Liver (tissue), 8 donors: ENCODE measurements at regions not wholly inside any gene's neighbourhood (a gene's known extent, or its start where the extent isn't known, plus 50 kb on each side); places are given as distances from the start of the nearest gene placed in this dataset.
A peak's percentile ranks its signal among the peaks of the same experiment; 100 is the strongest.

Experiments
- DNase-seq: peaks from one replicate; pipeline ENCODE4 v3.0.0-alpha.2; 2017; ENCODE audit warnings: low spot score
- H3K27ac ChIP-seq, 2 donors: one replicate each; pipeline ENCODE4 v1.7.0; 2013; ENCODE audit warnings: inconsistent platforms in 2 of 2, low read length in 2 of 2, control low read depth in 1 of 2, low read depth in 1 of 2, mild to moderate bottlenecking in 1 of 2
- H3K27me3 ChIP-seq, 4 donors: one replicate each; pipeline versions ENCODE4 v1.6.1 to v1.7.0; 2013; ENCODE audit warnings: low read length in 3 of 4, inconsistent platforms in 1 of 4, mild to moderate bottlenecking in 1 of 4, moderate library complexity in 1 of 4; ENCODE audit not compliant: control insufficient read depth in 4 of 4, insufficient read depth in 4 of 4
- H3K36me3 ChIP-seq, 4 donors: one replicate each; pipeline versions ENCODE4 v1.6.1 to v1.7.0; 2013; ENCODE audit warnings: low read length in 3 of 4, mild to moderate bottlenecking in 3 of 4, low read depth in 1 of 4, moderate library complexity in 1 of 4; ENCODE audit not compliant: control insufficient read depth in 4 of 4, insufficient read depth in 3 of 4
- H3K4me1 ChIP-seq, 4 donors: one replicate each; pipeline versions ENCODE4 v1.6.1 to v1.7.0; 2013; ENCODE audit warnings: low read length in 3 of 4, mild to moderate bottlenecking in 3 of 4, moderate library complexity in 1 of 4; ENCODE audit not compliant: control insufficient read depth in 4 of 4, insufficient read depth in 4 of 4
- H3K4me3 ChIP-seq, 3 donors: one replicate each; pipeline versions ENCODE4 v1.6.1 to v1.7.0; 2013; ENCODE audit warnings: low read length in 3 of 3, control low read depth in 1 of 3, low read depth in 1 of 3, mild to moderate bottlenecking in 1 of 3
- H3K9ac ChIP-seq, 2 donors: one replicate each; pipeline ENCODE4 v1.7.0; 2013; ENCODE audit warnings: low read length in 2 of 2, mild to moderate bottlenecking in 2 of 2, moderate library complexity in 2 of 2, control low read depth in 1 of 2, low read depth in 1 of 2
- H3K9me3 ChIP-seq, 4 donors: one replicate each; pipeline versions ENCODE4 v1.6.1 to v1.7.0; 2013; ENCODE audit warnings: low read length in 3 of 4; ENCODE audit not compliant: control insufficient read depth in 4 of 4
- ATF3 ChIP-seq: IDR thresholded peaks from 2 replicates; pipeline ENCODE4 v1.6.1; 2016; ENCODE audit warnings: antibody characterized with exemption
- CTCF ChIP-seq: fragments of 150-350 bp; IDR thresholded peaks from 2 replicates; pipeline ENCODE4 v1.5.1; 2017; ENCODE audit warnings: improper control_type of control experiment, low read depth, low read length; ENCODE audit not compliant: missing input control
- EGR1 ChIP-seq, 2 donors: IDR thresholded peaks; 2 replicates each; pipeline ENCODE4 v1.6.1; 2016 to 2018; ENCODE audit warnings: antibody characterized with exemption in 2 of 2, low read depth in 2 of 2
- FOXA1 ChIP-seq: IDR thresholded peaks from 2 replicates; pipeline ENCODE4 v1.6.1; 2016; ENCODE audit warnings: antibody characterized with exemption
- FOXA2 ChIP-seq: IDR thresholded peaks from 2 replicates; pipeline ENCODE4 v1.6.1; 2016; ENCODE audit warnings: antibody characterized with exemption
- GABPA ChIP-seq, 2 donors: IDR thresholded peaks in 1 of 2; conservative IDR thresholded peaks in 1 of 2; 2 replicates each; pipeline ENCODE4 v1.6.1; 2016; ENCODE audit warnings: antibody characterized with exemption in 2 of 2, mild to moderate bottlenecking in 1 of 2, moderate library complexity in 1 of 2
- HNF4A ChIP-seq, 2 donors: conservative IDR thresholded peaks; 2 replicates each; pipeline ENCODE4 v1.6.1; 2016; ENCODE audit warnings: antibody characterized with exemption in 2 of 2, mild to moderate bottlenecking in 2 of 2
- HNF4G ChIP-seq: IDR thresholded peaks from 2 replicates; pipeline ENCODE4 v1.6.1; 2016; ENCODE audit warnings: antibody characterized with exemption
- JUND ChIP-seq, 2 donors: IDR thresholded peaks; 2 replicates each; pipeline ENCODE4 v1.6.1; 2016; ENCODE audit warnings: antibody characterized with exemption in 2 of 2
- MAX ChIP-seq: IDR thresholded peaks from 2 replicates; pipeline ENCODE4 v1.6.1; 2016; ENCODE audit warnings: antibody characterized with exemption
- NR2F2 ChIP-seq: IDR thresholded peaks from 2 replicates; pipeline ENCODE4 v1.6.1; 2016; ENCODE audit warnings: antibody characterized with exemption
- RAD21 ChIP-seq, 2 donors: IDR thresholded peaks; 2 replicates each; pipeline ENCODE4 v1.6.1; 2016; ENCODE audit warnings: antibody characterized with exemption in 2 of 2, mild to moderate bottlenecking in 2 of 2
- REST ChIP-seq: IDR thresholded peaks from 2 replicates; pipeline ENCODE4 v1.6.1; 2016; ENCODE audit warnings: antibody characterized with exemption, mild to moderate bottlenecking
- RXRA ChIP-seq, 2 donors: IDR thresholded peaks; 2 replicates each; pipeline ENCODE4 v1.6.1; 2017 to 2018; ENCODE audit warnings: antibody characterized with exemption in 2 of 2, mild to moderate bottlenecking in 1 of 2
- SP1 ChIP-seq: IDR thresholded peaks from 2 replicates; pipeline ENCODE4 v1.6.1; 2018; ENCODE audit warnings: antibody characterized with exemption, mild to moderate bottlenecking
- TAF1 ChIP-seq: conservative IDR thresholded peaks from 2 replicates; pipeline ENCODE4 v1.6.1; 2016; ENCODE audit warnings: antibody characterized with exemption, mild to moderate bottlenecking
- YY1 ChIP-seq: IDR thresholded peaks from 2 replicates; pipeline ENCODE4 v1.6.1; 2016; ENCODE audit warnings: antibody characterized with exemption, mild to moderate bottlenecking
- WGBS: extraction: QIAGEN DNeasy Blood & Tissue Kit; methylation state at CpG from one replicate; pipeline ENCODE4 v1.1.7; 2013; 5-methylcytosine and 5-hydroxymethylcytosine counted together
- donor health status: healthy.
- donor health status: healthy.
- donor health status: healthy.
- donor health status: healthy.
- donor health status: healthy.

GRCh38 chrX:9330249-9330982 lies 134.4 kb upstream of the TBL1X start:
- WGBS = 92% methylated on average over 8 of the region's 8 CpGs
- TF ChIP-seq YY1 (no peak), CTCF (no peak), REST (no peak), ATF3 (no peak), MAX (no peak), GABPA (IDR thresholded peaks at IDR 0.05 in 1 of 2, conservative IDR thresholded peaks at IDR 0.05 in 1 of 2) (no peak), FOXA1 (no peak), JUND (IDR thresholded peaks at IDR 0.05) (no peak), TAF1 (no peak), FOXA2 (no peak), NR2F2 (no peak), EGR1 (IDR thresholded peaks at IDR 0.05; ENCODE audit: low read depth in 2 of 2) (no peak), SP1 (no peak), HNF4G (no peak), RAD21 (IDR thresholded peaks at IDR 0.05) (no peak)
- Histone ChIP-seq H3K36me3 (no peaks in the 10 kb centered on the region), H3K9me3 (no peaks in the 10 kb centered on the region), H3K9ac (no peak overlapping the region), H3K4me3 (no peak overlapping the region), H3K4me1 (peaks cover 0 to 7% (median 3%) of the 10 kb centered on the region in 4 donors), H3K27me3 (no peaks in the 10 kb centered on the region), H3K27ac (no peak overlapping the region)
- DNase-seq = no peak

- Histone ChIP-seq H3K27ac (no peak overlapping the region), H3K9ac (no peak overlapping the region), H3K9me3 (no peaks in the 10 kb centered on the region), H3K4me3 (peak overlapping the region in 1 of 3 donors; percentile 17), H3K4me1 (peaks cover 0 to 11% (median 3%) of the 10 kb centered on the region in 4 donors), H3K27me3 (no peaks in the 10 kb centered on the region), H3K36me3 (no peaks in the 10 kb centered on the region)
- no peak for DNase-seq
- WGBS = 36% methylated on average over 11 of the region's 11 CpGs
- TF ChIP-seq SP1 (no peak), RXRA (IDR thresholded peaks at IDR 0.05) (no peak), CTCF (no peak), REST (no peak), FOXA2 (no peak), GABPA (IDR thresholded peaks at IDR 0.05 in 1 of 2, conservative IDR thresholded peaks at IDR 0.05 in 1 of 2) (no peak), HNF4A (conservative IDR thresholded peaks at IDR 0.05) (no peak), NR2F2 (no peak), FOXA1 (no peak), MAX (no peak), YY1 (no peak), ATF3 (no peak), RAD21 (IDR thresholded peaks at IDR 0.05) (no peak)
These were observed 130.8 kb upstream of the TBL1X start for GRCh38 chrX:9333873-9334560.
